ENCODE measurements at regions not wholly inside any gene's neighbourhood (a gene's known extent, or its start where the extent isn't known, plus 50 kb on each side); places are given as distances from the start of the nearest gene placed in this dataset.

GRCh38 chr5:103901885-103902284 is 339.3 kb upstream of the NUDT12 start:
- Histone ChIP-seq H3K4me3 (ENCODE audit: low read depth, low read length) (no peak overlapping the region), H3K36me3 (ENCODE audit: control insufficient read depth, insufficient read depth, low read length) (no peaks in the 10 kb centered on the region), H3K27me3 (ENCODE audit: control insufficient read depth, insufficient read depth, low read length) (no peaks in the 10 kb centered on the region)
- DNase-seq (ENCODE audit: low read depth), result no peak
- TF ChIP-seq CTCF (IDR thresholded peaks at IDR 0.05; ENCODE audit: insufficient read depth, low read length, poor library complexity, severe bottlenecking), result no peak

- TF ChIP-seq CTCF (IDR thresholded peaks at IDR 0.05; ENCODE audit: insufficient read depth, low read length, poor library complexity, severe bottlenecking), result no peak
These were observed 334.0 kb upstream of the NUDT12 start for GRCh38 chr5:103896593-103896992.

GRCh38 chr5:103895738-103896137 is 333.1 kb upstream of the NUDT12 start:
- Histone ChIP-seq H3K27me3 (ENCODE audit: control insufficient read depth, insufficient read depth, low read length) (no peaks in the 10 kb centered on the region), H3K36me3 (ENCODE audit: control insufficient read depth, insufficient read depth, low read length) (no peaks in the 10 kb centered on the region), H3K4me3 (ENCODE audit: low read depth, low read length) (no peak overlapping the region)
- TF ChIP-seq CTCF (IDR thresholded peaks at IDR 0.05; ENCODE audit: insufficient read depth, low read length, poor library complexity, severe bottlenecking), result no peak
- DNase-seq (ENCODE audit: low read depth), result no peak

More at GRCh38 chr5:103896593-103896992, 334.0 kb upstream of the NUDT12 start:
- Histone ChIP-seq H3K27me3 (ENCODE audit: control insufficient read depth, insufficient read depth, low read length) (no peaks in the 10 kb centered on the region), H3K36me3 (ENCODE audit: control insufficient read depth, insufficient read depth, low read length) (no peaks in the 10 kb centered on the region), H3K4me3 (ENCODE audit: low read depth, low read length) (no peak overlapping the region)
- DNase-seq (ENCODE audit: low read depth), result no peak

- no peak for TF ChIP-seq CTCF (IDR thresholded peaks at IDR 0.05; ENCODE audit: insufficient read depth, low read length, poor library complexity, severe bottlenecking)
- no peaks in the 10 kb centered on the region for H3K36me3 ChIP-seq (ENCODE audit: control insufficient read depth, insufficient read depth, low read length)
- H3K4me3 ChIP-seq (ENCODE audit: low read depth, low read length), result no peak overlapping the region
- H3K27me3 ChIP-seq (ENCODE audit: control insufficient read depth, insufficient read depth, low read length), result no peaks in the 10 kb centered on the region
- DNase-seq (ENCODE audit: low read depth), result no peak
These were observed 332.3 kb upstream of the NUDT12 start for GRCh38 chr5:103894882-103895281.

- Histone ChIP-seq H3K27me3 (ENCODE audit: control insufficient read depth, insufficient read depth, low read length) (no peaks in the 10 kb centered on the region), H3K36me3 (ENCODE audit: control insufficient read depth, insufficient read depth, low read length) (no peaks in the 10 kb centered on the region), H3K4me3 (ENCODE audit: low read depth, low read length) (no peak overlapping the region)
- no peak for TF ChIP-seq CTCF (IDR thresholded peaks at IDR 0.05; ENCODE audit: insufficient read depth, low read length, poor library complexity, severe bottlenecking)
- DNase-seq (ENCODE audit: low read depth), result no peak
These were observed 328.6 kb upstream of the NUDT12 start for GRCh38 chr5:103891151-103891550.

GRCh38 chr5:103890313-103890712 is 327.7 kb upstream of the NUDT12 start:
- no peak for TF ChIP-seq CTCF (IDR thresholded peaks at IDR 0.05; ENCODE audit: insufficient read depth, low read length, poor library complexity, severe bottlenecking)
- H3K4me3 ChIP-seq (ENCODE audit: low read depth, low read length), result no peak overlapping the region
- no peak for DNase-seq (ENCODE audit: low read depth)
- H3K36me3 ChIP-seq (ENCODE audit: control insufficient read depth, insufficient read depth, low read length), result no peaks in the 10 kb centered on the region
- no peaks in the 10 kb centered on the region for H3K27me3 ChIP-seq (ENCODE audit: control insufficient read depth, insufficient read depth, low read length)
